COR-L47 (cell line): ENCODE measurements at regions not wholly inside any gene's neighbourhood (a gene's known extent, or its start where the extent isn't known, plus 50 kb on each side); places are given as distances from the start of the nearest gene placed in this dataset.

Experiments
- DNase-seq: peaks from one replicate; lab custom pipeline; 2025; lab: John Stamatoyannopoulos, UW

DNA sequence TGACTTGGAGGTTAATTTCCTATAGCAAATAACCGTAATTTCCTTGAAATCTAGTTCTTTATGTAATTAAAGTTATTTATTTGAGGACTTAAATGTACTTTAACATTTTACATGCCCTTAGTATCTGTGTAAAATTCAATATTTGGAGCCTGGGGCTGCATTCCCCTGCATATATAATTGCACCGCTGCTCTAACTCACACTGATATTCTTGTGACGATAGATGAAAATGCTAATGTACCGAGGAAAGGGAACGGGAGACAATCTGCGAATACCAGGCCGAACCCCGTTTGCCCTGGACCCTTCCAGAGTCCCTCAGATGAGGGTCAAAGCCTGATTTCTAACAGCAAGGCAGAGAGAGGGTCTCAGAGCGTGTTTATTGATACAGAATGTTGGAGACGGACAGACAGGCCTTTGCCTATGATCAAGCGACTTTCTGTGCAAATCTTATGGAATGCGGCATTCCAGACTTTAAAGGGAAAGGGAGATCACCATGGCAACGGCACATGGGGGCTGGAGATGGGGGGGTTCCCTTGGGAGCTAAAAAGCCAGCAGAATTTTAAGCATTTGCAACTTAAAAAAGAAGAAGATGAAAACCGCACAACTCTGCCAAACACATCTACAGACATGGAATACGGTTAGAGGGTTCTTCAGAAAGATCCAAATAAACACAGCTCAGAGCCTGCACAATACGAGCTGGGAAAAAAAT lies 57.6 kb upstream of the TWIST2 start:
- DNase-seq = no peak

DNA sequence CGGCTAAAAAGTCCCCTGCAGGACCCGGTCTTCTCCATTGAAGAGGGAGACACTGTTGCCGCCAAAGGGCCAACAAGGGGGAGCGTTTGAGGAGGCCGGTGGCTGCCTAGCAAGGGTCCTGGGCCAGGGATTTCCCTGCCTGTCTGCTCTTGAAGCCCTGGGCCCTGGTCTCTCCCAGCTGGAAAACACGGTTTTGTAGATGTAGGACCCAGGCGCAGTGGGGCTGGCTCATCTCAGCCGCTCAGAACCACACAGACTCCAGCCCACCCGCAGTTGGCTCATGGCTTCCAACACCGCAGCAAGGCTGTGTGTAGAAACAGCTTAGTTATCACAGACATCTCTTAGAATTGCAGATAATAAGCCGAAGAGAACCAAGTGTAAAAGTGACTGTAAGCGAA lies 57.1 kb upstream of the TWIST2 start:
- no peak for DNase-seq

DNA sequence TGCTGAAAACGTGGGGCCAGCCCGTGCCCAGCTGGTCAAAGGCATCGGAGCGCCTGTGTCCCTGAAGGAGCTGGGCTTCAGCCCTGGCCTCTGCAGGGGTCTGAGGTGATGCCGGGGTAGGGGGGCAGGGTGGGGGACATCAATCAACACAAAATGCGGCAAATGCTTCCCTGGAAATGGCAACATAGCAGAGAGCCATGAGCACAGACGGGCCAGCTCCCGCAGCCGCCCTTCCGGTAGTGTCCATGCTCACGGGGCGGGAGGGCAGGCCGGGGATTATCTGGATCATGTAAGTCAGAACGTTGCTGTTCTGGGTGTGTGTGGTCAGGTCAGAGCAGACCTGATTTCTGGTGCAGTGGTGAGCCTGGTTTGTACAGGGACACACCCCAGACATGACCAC lies 56.5 kb upstream of the TWIST2 start:
- no peak for DNase-seq

DNA sequence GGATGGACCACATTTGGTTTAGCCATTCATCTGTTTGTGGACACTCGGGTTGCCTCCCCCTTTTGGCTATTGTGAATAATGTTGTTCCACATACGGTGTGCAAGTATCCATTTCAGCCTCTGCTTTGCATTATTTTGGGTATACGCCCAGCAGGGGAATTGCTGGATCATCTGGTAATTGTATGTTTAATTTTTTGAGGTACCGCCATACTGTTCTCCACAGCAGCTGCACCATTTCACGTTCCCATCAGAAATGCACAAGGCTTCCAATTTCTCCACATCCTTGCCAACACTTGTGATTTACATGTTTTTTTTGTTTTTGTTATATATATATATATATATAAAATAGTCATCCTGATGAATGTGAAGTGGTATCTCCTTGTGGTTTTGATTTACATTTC lies 54.6 kb upstream of the TWIST2 start:
- DNase-seq = no peak

DNA sequence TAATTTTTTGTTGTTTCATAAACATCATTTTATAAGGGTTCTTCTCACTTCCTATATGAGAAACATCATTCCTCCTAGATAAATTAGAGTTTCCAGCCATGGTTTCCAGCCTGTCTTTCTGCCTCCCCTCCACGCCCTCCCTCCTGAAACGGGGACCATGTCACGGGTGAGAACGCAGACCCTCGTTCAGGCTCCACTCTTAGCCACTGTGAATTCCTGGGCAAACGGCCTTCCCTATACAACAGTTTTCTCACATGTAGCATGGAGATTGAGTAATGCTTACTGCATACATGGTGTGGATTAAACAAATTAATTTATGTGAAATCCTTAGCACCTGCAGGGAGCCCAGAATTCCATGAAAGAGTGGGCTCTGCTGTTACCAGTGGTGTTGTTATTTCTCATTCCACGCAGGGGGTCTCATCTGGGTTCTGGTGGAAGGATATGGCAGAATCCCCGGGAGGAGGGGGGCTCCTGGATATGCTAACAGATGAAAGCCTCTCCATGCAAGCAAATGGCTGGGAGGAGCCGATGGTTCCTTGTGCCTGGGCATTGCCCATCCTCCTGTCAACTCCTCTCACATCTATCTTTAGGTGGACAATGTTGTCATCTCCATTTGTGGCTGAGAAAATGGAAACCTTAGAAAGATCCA lies 54.0 kb upstream of the TWIST2 start:
- DNase-seq = no peak

DNA sequence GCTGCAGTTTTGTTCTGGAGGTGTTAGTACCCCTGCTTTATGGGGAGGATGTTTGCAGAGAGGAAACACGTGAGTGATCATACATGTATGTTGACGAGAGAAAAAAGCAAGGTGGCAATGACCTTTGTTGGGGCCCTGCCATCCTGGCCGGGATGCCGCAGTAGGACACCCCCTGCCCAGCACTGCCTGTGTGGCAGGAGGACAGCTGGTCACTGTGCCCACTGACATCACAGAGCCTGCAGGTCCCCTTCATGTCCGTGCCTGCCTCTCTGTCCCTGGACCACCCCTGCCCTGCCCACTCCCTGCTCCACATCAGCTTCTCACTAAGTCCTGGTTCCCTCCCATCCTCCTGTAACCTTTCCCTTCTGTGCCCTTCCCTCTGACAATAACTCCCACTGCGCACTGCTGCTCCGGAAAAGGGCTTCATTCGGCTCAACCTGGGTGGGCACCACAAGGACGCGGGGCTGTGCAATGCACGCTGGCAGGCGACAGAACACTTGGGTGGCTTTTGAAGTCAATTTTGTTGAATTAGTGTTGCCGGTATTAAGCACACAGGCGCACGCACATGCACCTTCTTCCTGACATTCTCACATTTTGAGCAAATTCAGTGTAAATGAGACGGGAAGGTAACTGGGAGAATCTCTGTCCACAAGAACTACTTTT lies 51.5 kb upstream of the TWIST2 start:
- no peak for DNase-seq

DNA sequence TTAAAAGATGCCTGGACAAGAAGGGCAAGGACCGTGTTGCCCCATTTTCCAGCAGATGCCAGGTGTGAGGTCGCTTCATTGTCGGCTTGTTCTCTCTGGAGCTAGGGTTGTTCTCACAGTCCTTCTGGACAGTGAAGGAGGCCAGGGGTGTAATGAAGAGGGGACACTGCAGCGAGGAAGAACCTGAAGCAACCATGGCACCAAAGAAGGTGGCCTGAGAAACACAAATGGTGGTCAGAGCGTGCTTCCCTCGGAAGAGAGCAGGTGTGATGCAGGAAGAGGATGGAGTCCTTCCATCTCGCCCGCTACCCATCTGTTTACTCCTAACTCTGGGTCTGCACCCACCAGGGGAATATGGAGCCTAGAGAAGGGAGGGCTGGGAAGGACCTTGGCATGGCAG lies 50.3 kb upstream of the TWIST2 start:
- no peak for DNase-seq
